NB4 (cell line): ENCODE measurements at regions not wholly inside any gene's neighbourhood (a gene's known extent, or its start where the extent isn't known, plus 50 kb on each side); places are given as distances from the start of the nearest gene placed in this dataset.

Source experiments
- MYC ChIP-seq: IDR thresholded peaks from 2 replicates; pipeline ENCODE4 v1.6.1; 2011; ENCODE audit warnings: low read depth, low read length
- POLR2A ChIP-seq: IDR thresholded peaks from 2 replicates; pipeline ENCODE4 v1.6.1; 2011; ENCODE audit warnings: mild to moderate bottlenecking; ENCODE audit not compliant: insufficient read length; ENCODE audit errors: extremely low read depth
- TF ChIP-seq, protein P1 (sequence below): IDR thresholded peaks from one replicate; pipeline ENCODE4 v1.5.1; 2012; ENCODE audit warnings: low read depth, low read length
- TF ChIP-seq, protein P2 (sequence below): IDR thresholded peaks from 2 replicates; pipeline ENCODE4 v1.6.1; 2011; ENCODE audit warnings: low read depth, low read length

DNA sequence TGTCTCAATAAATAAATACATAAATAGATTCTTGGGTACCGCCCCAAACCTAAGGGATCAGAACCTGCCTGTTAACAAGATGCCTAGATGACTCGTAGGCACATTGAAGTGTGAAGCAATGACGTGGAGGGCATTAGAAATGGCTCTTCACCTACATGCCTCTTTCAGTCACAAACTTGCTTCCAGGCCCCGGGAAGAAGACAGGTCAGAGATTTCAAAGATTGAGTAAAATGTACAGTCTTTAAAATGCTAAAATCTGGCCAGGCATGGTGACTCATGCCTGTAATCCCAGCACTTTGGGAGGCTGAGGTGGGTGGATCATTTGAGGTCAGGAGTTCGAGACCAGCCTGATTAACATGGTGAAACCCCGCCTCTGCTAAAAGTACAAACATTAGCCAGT, 480.8 kb upstream of the JARID2 start:
- TF ChIP-seq, protein P1, sequence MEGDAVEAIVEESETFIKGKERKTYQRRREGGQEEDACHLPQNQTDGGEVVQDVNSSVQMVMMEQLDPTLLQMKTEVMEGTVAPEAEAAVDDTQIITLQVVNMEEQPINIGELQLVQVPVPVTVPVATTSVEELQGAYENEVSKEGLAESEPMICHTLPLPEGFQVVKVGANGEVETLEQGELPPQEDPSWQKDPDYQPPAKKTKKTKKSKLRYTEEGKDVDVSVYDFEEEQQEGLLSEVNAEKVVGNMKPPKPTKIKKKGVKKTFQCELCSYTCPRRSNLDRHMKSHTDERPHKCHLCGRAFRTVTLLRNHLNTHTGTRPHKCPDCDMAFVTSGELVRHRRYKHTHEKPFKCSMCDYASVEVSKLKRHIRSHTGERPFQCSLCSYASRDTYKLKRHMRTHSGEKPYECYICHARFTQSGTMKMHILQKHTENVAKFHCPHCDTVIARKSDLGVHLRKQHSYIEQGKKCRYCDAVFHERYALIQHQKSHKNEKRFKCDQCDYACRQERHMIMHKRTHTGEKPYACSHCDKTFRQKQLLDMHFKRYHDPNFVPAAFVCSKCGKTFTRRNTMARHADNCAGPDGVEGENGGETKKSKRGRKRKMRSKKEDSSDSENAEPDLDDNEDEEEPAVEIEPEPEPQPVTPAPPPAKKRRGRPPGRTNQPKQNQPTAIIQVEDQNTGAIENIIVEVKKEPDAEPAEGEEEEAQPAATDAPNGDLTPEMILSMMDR, result no peak
- no peak for TF ChIP-seq POLR2A
- no peak for TF ChIP-seq MYC
- TF ChIP-seq, protein P2, sequence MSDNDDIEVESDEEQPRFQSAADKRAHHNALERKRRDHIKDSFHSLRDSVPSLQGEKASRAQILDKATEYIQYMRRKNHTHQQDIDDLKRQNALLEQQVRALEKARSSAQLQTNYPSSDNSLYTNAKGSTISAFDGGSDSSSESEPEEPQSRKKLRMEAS, result no peak
